ENCODE measurements at regions not wholly inside any gene's neighbourhood (a gene's known extent, or its start where the extent isn't known, plus 50 kb on each side); places are given as distances from the start of the nearest gene placed in this dataset.

GRCh38 chr9:129275626-129276247 is 97.7 kb upstream of the IER5L start:
- TF ChIP-seq CTCF (IDR thresholded peaks at IDR 0.05; ENCODE audit: low read depth, low read length, missing input control): no peak
- TF ChIP-seq FOXA1 (IDR thresholded peaks at IDR 0.05): no peak
- TF ChIP-seq MAX (IDR thresholded peaks at IDR 0.05): no peak
- TF ChIP-seq TAF1 (conservative IDR thresholded peaks at IDR 0.05): no peak
